HG03432 (cell line): ENCODE measurements at regions not wholly inside any gene's neighbourhood (a gene's known extent, or its start where the extent isn't known, plus 50 kb on each side); places are given as distances from the start of the nearest gene placed in this dataset.
"Not testable (repeated sequence)": the region's sequence is repeated elsewhere in the genome, so short reads cannot be mapped to it uniquely, and the experiment has no call there.

ENCODE experiments used
- ATAC-seq: cut with Tn5 transposase; IDR thresholded peaks from one replicate; pipeline ENCODE4 v1.9.1; 2021; ENCODE audit warnings: mild to moderate bottlenecking, moderate library complexity; ENCODE audit not compliant: unreplicated experiment

GRCh38 chr4:114399105-114399504, 199.5 kb upstream of the UGT8 start:
- ATAC-seq = no peak

GRCh38 chr4:114400531-114400930, 198.1 kb upstream of the UGT8 start:
- no peak for ATAC-seq

GRCh38 chr4:114401483-114401882, 197.1 kb upstream of the UGT8 start:
- ATAC-seq = no peak

GRCh38 chr4:114417214-114417613, 181.4 kb upstream of the UGT8 start:
- no peak for ATAC-seq

GRCh38 chr4:114420069-114420468, 178.5 kb upstream of the UGT8 start:
- ATAC-seq = no peak

GRCh38 chr4:114423582-114423981, 175.0 kb upstream of the UGT8 start:
- peak; percentile 99 for ATAC-seq

- no peak for ATAC-seq
Measured at GRCh38 chr4:114435116-114435515, 163.5 kb upstream of the UGT8 start.

GRCh38 chr4:114442856-114443255, 155.8 kb upstream of the UGT8 start:
- no peak for ATAC-seq

- no peak for ATAC-seq
Measured at GRCh38 chr4:114444211-114444610, 154.4 kb upstream of the UGT8 start.

- not testable (repeated sequence) for ATAC-seq
Measured at GRCh38 chr4:114447963-114448516, 150.6 kb upstream of the UGT8 start.

- no peak for ATAC-seq
Measured at GRCh38 chr4:114458728-114459127, 139.9 kb upstream of the UGT8 start.

- ATAC-seq = no peak
Measured at GRCh38 chr4:114464726-114465272, 133.8 kb upstream of the UGT8 start.

GRCh38 chr4:114465766-114466165, 132.8 kb upstream of the UGT8 start:
- no peak for ATAC-seq

- no peak for ATAC-seq
Measured at GRCh38 chr4:114466299-114466698, 132.3 kb upstream of the UGT8 start.

- no peak for ATAC-seq
Measured at GRCh38 chr4:114472269-114473032, 126.2 kb upstream of the UGT8 start.

GRCh38 chr4:114474188-114474800, 124.3 kb upstream of the UGT8 start:
- no peak for ATAC-seq

- no peak for ATAC-seq
Measured at GRCh38 chr4:114476310-114476709, 122.3 kb upstream of the UGT8 start.

- ATAC-seq = no peak
Measured at GRCh38 chr4:114479595-114479994, 119.0 kb upstream of the UGT8 start.

GRCh38 chr4:114481856-114482255, 116.8 kb upstream of the UGT8 start:
- ATAC-seq = no peak

- ATAC-seq = no peak
Measured at GRCh38 chr4:114487101-114487500, 111.5 kb upstream of the UGT8 start.

GRCh38 chr4:114488301-114488982, 110.2 kb upstream of the UGT8 start:
- no peak for ATAC-seq
